CD14-positive monocyte (primary cell): ENCODE measurements at regions not wholly inside any gene's neighbourhood (a gene's known extent, or its start where the extent isn't known, plus 50 kb on each side); places are given as distances from the start of the nearest gene placed in this dataset.

Source experiments
- DNase-seq, 3 donors: peaks; one replicate each; pipeline ENCODE4 v3.0.0-alpha.2; 2011 to 2022
- H2AFZ ChIP-seq: 2 replicates; pipeline ENCODE4 v1.6.0; 2012; ENCODE audit warnings: mild to moderate bottlenecking, low read depth, low read length, inconsistent platforms; ENCODE audit not compliant: insufficient read depth, poor library complexity, severe bottlenecking
- H3K27ac ChIP-seq, 2 donors: 1 replicate in 1 of 2; 2 replicates in 1 of 2; pipeline ENCODE4 v1.5.1; 2012 to 2013; ENCODE audit warnings: low read length in 2 of 2, control low read depth in 1 of 2, inconsistent platforms in 1 of 2, low read depth in 1 of 2, mild to moderate bottlenecking in 1 of 2
- H3K27me3 ChIP-seq, 2 donors: one replicate each; pipeline versions ENCODE4 v1.6.0 to v1.6.1; 2011 to 2013; ENCODE audit warnings: low read length in 2 of 2; ENCODE audit not compliant: control insufficient read depth in 2 of 2, insufficient read depth in 2 of 2
- H3K36me3 ChIP-seq, 2 donors: replicated peaks in 1 of 2; 1 replicate in 1 of 2; 2 replicates in 1 of 2; pipeline versions ENCODE4 v1.5.1 to v1.6.1; 2012 to 2013; ENCODE audit warnings: low read length in 2 of 2, control low read depth in 1 of 2, inconsistent platforms in 1 of 2, mild to moderate bottlenecking in 1 of 2; ENCODE audit not compliant: insufficient read depth in 2 of 2, control insufficient read depth in 1 of 2
- H3K4me1 ChIP-seq, 2 donors: 1 replicate in 1 of 2; 2 replicates in 1 of 2; pipeline versions ENCODE4 v1.5.1 to v1.6.1; 2012 to 2013; ENCODE audit warnings: low read length in 2 of 2, control low read depth in 1 of 2, inconsistent platforms in 1 of 2, mild to moderate bottlenecking in 1 of 2, moderate library complexity in 1 of 2; ENCODE audit not compliant: insufficient read depth in 2 of 2, control insufficient read depth in 1 of 2
- H3K4me2 ChIP-seq: replicated peaks from 2 replicates; pipeline ENCODE3; 2012; ENCODE audit warnings: low read length, moderate library complexity, mild to moderate bottlenecking; ENCODE audit not compliant: poor library complexity, severe bottlenecking; ENCODE audit errors: extremely low read depth
- H3K4me3 ChIP-seq, 3 experiments: fragments of 200-600 bp in 1 of 3; sonication (generic) in 1 of 3; replicated peaks in 1 of 3; 1 replicate in 2 of 3; 2 replicates in 1 of 3; pipeline ENCODE4 v1.5.1; 2011 to 2013; ENCODE audit warnings: low read length in 3 of 3, mild to moderate bottlenecking in 3 of 3, control low read depth in 2 of 3, low read depth in 2 of 3, inconsistent platforms in 1 of 3, moderate library complexity in 1 of 3
- H3K79me2 ChIP-seq: 2 replicates; pipeline ENCODE4 v1.6.0; 2012; ENCODE audit warnings: mild to moderate bottlenecking, control low read depth, inconsistent platforms, low read length, moderate library complexity; ENCODE audit not compliant: insufficient read depth
- H3K9ac ChIP-seq: 2 replicates; pipeline ENCODE4 v1.6.0; 2017; ENCODE audit warnings: low read length, mild to moderate bottlenecking; ENCODE audit not compliant: insufficient read depth, poor library complexity, severe bottlenecking
- H3K9me3 ChIP-seq, 2 donors: replicated peaks in 1 of 2; 1 replicate in 1 of 2; 2 replicates in 1 of 2; pipeline versions ENCODE4 v1.5.1 to v1.6.1; 2012 to 2013; ENCODE audit warnings: low read length in 2 of 2, control low read depth in 1 of 2; ENCODE audit not compliant: control insufficient read depth in 1 of 2, insufficient read depth in 1 of 2
- H4K20me1 ChIP-seq: 2 replicates; pipeline ENCODE4 v1.6.0; 2012; ENCODE audit warnings: mild to moderate bottlenecking, low read length, control low read depth, moderate library complexity; ENCODE audit not compliant: insufficient read depth
- H3K27ac Mint-ChIP-seq, 7 donors: one replicate each; pipeline ENCODE4 v1.8.0; 2020; ENCODE audit warnings: mild to moderate bottlenecking in 7 of 7, mixed read lengths in 7 of 7, moderate library complexity in 6 of 7, inconsistent platforms in 2 of 7
- H3K27me3 Mint-ChIP-seq, 3 donors: one replicate each; pipeline ENCODE4 v1.8.0; 2021 to 2022; ENCODE audit warnings: low read depth in 3 of 3, mild to moderate bottlenecking in 3 of 3, mixed read lengths in 3 of 3, moderate library complexity in 3 of 3, inconsistent platforms in 1 of 3
- H3K36me3 Mint-ChIP-seq, 2 donors: one replicate each; pipeline ENCODE4 v1.8.0; 2020; ENCODE audit warnings: mixed read lengths in 2 of 2, inconsistent platforms in 1 of 2, mild to moderate bottlenecking in 1 of 2
- H3K4me1 Mint-ChIP-seq: one replicate; pipeline ENCODE4 v1.8.0; 2020; ENCODE audit warnings: mild to moderate bottlenecking, mixed read lengths
- H3K4me3 Mint-ChIP-seq, 2 donors: one replicate each; pipeline ENCODE4 v1.8.0; 2020; ENCODE audit warnings: mild to moderate bottlenecking in 2 of 2, mixed read lengths in 2 of 2, moderate library complexity in 1 of 2
- H3K9me3 Mint-ChIP-seq, 7 donors: one replicate each; pipeline ENCODE4 v1.8.0; 2020 to 2022; ENCODE audit warnings: mixed read lengths in 7 of 7, mild to moderate bottlenecking in 6 of 7, moderate library complexity in 6 of 7, inconsistent platforms in 2 of 7
- WGBS: methylation state at CpG from one replicate; pipeline ENCODE4 v1.1.5; 2013; ENCODE audit warnings: missing lambda C conversion rate; ENCODE audit not compliant: insufficient coverage; 5-methylcytosine and 5-hydroxymethylcytosine counted together
- intact Hi-C, 2 donors: fragments of 100-400 bp; cut with micrococcal nuclease; formaldehyde crosslinking; loops; one replicate each; pipeline versions ENCODE4 v1.15.0 to v1.15.1; 2023
- TF ChIP-seq, protein P1 (sequence below): fragments of 200-600 bp; IDR thresholded peaks from one replicate; pipeline ENCODE4 v1.8.0; 2022; ENCODE audit warnings: antibody characterized with exemption, mild to moderate bottlenecking

DNA sequence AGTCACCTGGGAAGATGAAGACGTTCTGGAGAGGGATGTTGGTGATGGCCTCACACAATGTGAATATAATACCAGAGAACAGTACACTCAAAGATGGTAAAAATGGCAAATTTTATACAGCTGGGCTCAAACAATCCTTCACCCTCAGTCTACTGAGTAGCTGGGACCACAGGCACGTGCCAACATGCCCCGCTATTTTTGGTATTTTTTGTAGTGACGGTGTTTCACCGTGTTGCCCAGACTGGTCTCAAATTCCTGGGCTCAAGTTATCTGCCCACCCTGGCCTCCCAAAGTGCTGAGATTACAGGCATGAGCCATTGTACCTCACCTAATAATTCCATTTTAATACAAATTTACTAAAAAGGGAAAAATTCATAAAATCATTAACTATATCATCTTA, 280.3 kb upstream of the HSFY2 start:
- H2AFZ ChIP-seq = no peak overlapping the region
- no peaks in the 10 kb centered on the region for H3K4me1 ChIP-seq
- no peaks in the 10 kb centered on the region for H3K79me2 ChIP-seq
- no peak overlapping the region for H3K4me3 ChIP-seq
- no CpG with 5 or more reads among the region's 5 CpGs for WGBS
- no peak overlapping the region for H3K4me2 ChIP-seq
- H3K9ac ChIP-seq = no peak overlapping the region
- H3K36me3 Mint-ChIP-seq = no peaks in the 10 kb centered on the region
- no peaks in the 10 kb centered on the region for H3K9me3 ChIP-seq
- intact Hi-C loops = no loop called here
- no peaks in the 10 kb centered on the region for H3K36me3 ChIP-seq
- no peak overlapping the region for H3K4me3 Mint-ChIP-seq
- TF ChIP-seq, protein P1, sequence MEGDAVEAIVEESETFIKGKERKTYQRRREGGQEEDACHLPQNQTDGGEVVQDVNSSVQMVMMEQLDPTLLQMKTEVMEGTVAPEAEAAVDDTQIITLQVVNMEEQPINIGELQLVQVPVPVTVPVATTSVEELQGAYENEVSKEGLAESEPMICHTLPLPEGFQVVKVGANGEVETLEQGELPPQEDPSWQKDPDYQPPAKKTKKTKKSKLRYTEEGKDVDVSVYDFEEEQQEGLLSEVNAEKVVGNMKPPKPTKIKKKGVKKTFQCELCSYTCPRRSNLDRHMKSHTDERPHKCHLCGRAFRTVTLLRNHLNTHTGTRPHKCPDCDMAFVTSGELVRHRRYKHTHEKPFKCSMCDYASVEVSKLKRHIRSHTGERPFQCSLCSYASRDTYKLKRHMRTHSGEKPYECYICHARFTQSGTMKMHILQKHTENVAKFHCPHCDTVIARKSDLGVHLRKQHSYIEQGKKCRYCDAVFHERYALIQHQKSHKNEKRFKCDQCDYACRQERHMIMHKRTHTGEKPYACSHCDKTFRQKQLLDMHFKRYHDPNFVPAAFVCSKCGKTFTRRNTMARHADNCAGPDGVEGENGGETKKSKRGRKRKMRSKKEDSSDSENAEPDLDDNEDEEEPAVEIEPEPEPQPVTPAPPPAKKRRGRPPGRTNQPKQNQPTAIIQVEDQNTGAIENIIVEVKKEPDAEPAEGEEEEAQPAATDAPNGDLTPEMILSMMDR = no peak
- no peaks in the 10 kb centered on the region for H4K20me1 ChIP-seq
- no peaks in the 10 kb centered on the region for H3K27me3 ChIP-seq
- no peak for DNase-seq
- H3K27ac Mint-ChIP-seq = no peak overlapping the region
- no peaks in the 10 kb centered on the region for H3K27me3 Mint-ChIP-seq
- H3K27ac ChIP-seq = no peak overlapping the region
- no peaks in the 10 kb centered on the region for H3K4me1 Mint-ChIP-seq
- H3K9me3 Mint-ChIP-seq = peaks cover 0 to under 1% (median 0%) of the 10 kb centered on the region in 7 donors

DNA sequence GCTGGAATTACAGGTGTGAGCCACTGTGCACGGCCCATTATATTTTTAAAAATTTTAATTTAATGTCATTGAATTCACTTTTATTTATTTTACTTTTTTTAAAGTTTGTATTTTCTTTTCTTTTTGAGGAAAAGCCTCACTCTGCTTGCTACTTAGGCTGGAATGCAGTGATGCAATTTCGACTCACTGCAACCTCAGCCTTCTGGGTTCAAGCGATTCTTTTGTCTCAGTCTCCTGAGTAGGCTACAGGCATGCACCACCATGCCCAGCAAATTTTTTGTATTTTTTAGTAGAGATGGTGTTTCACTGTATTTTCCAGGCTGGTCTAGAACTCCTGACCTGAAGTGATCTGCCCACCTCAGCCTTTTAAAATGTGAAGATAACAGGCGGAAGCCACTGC, 277.5 kb upstream of the HSFY2 start:
- WGBS = no CpG with 5 or more reads among the region's 4 CpGs
- H3K4me1 ChIP-seq = no peaks in the 10 kb centered on the region
- H4K20me1 ChIP-seq = no peaks in the 10 kb centered on the region
- no peak overlapping the region for H3K4me2 ChIP-seq
- H3K9me3 Mint-ChIP-seq = peaks cover 0 to 14% (median 0%) of the 10 kb centered on the region in 7 donors
- TF ChIP-seq, protein P1 = no peak
- H3K9ac ChIP-seq = no peak overlapping the region
- no peaks in the 10 kb centered on the region for H3K4me1 Mint-ChIP-seq
- intact Hi-C loops = no loop called here
- H3K27ac ChIP-seq = no peak overlapping the region
- H3K4me3 ChIP-seq = no peak overlapping the region
- no peak for DNase-seq
- no peaks in the 10 kb centered on the region for H3K36me3 Mint-ChIP-seq
- no peaks in the 10 kb centered on the region for H3K27me3 Mint-ChIP-seq
- H3K27ac Mint-ChIP-seq = no peak overlapping the region
- H2AFZ ChIP-seq = no peak overlapping the region
- peaks cover 0 to 8% of the 10 kb centered on the region in 2 donors for H3K9me3 ChIP-seq
- no peaks in the 10 kb centered on the region for H3K79me2 ChIP-seq
- no peak overlapping the region for H3K4me3 Mint-ChIP-seq
- no peaks in the 10 kb centered on the region for H3K27me3 ChIP-seq
- H3K36me3 ChIP-seq = no peaks in the 10 kb centered on the region
